SK-N-SH (cell line): ENCODE measurements at regions not wholly inside any gene's neighbourhood (a gene's known extent, or its start where the extent isn't known, plus 50 kb on each side); places are given as distances from the start of the nearest gene placed in this dataset.

Experiments used
- CTCF ChIA-PET: fragments of 300-600, 350-600 bp; formaldehyde crosslinking; extraction: SDS; loops from one replicate; lab custom pipeline; 2021; lab: Yijun Ruan, JAX
- POLR2A ChIA-PET: fragments of 350-600 bp; sonication (Branson Sonifier 250); formaldehyde crosslinking; extraction: SDS; loops from one replicate; lab custom pipeline; 2020; ENCODE audit warnings: antibody characterized with exemption, inconsistent platforms; lab: Yijun Ruan, JAX
- DNase-seq: peaks from one replicate; pipeline ENCODE4 v3.0.0; 2012
- H2AFZ ChIP-seq: fragments of 200-600 bp; sonication (generic); 2 replicates; pipeline ENCODE4 v1.8.1; 2016; ENCODE audit warnings: antibody characterized with exemption, mild to moderate bottlenecking, low read depth
- H3F3A ChIP-seq: fragments of 200-600 bp; sonication (generic); replicated peaks from 2 replicates; pipeline ENCODE3; 2016; ENCODE audit warnings: antibody characterized with exemption, mild to moderate bottlenecking; ENCODE audit not compliant: insufficient read depth
- H3K27ac ChIP-seq, 2 experiments: fragments of 200-500 bp in 1 of 2; fragments of 200-600 bp in 1 of 2; sonication (Bioruptor generic) in 1 of 2; sonication (generic), shearing (Covaris generic) in 1 of 2; 2 replicates each; pipeline versions ENCODE4 v1.5.1 to v1.6.1; 2014 to 2016; ENCODE audit warnings: low read depth in 2 of 2, inconsistent platforms in 1 of 2, low read length in 1 of 2, mild to moderate bottlenecking in 1 of 2, mixed read lengths in 1 of 2
- H3K27me3 ChIP-seq: fragments of 200-600 bp; sonication (generic), shearing (Covaris generic); 2 replicates; pipeline ENCODE4 v1.6.1; 2016; ENCODE audit warnings: mixed run types; ENCODE audit not compliant: insufficient read depth
- H3K36me3 ChIP-seq, 2 experiments: fragments of 200-500 bp in 1 of 2; fragments of 200-600 bp in 1 of 2; sonication (Bioruptor generic) in 1 of 2; sonication (generic) in 1 of 2; replicated peaks in 1 of 2; 2 replicates each; pipeline versions ENCODE3 to v1.5.1; 2014 to 2016; ENCODE audit warnings: low read length in 1 of 2, mild to moderate bottlenecking in 1 of 2; ENCODE audit not compliant: insufficient read depth in 2 of 2, control insufficient read depth in 1 of 2
- H3K4me1 ChIP-seq, 2 experiments: fragments of 200-500 bp in 1 of 2; fragments of 200-600 bp in 1 of 2; sonication (Bioruptor generic) in 1 of 2; sonication (generic), shearing (Covaris generic) in 1 of 2; 2 replicates each; pipeline versions ENCODE4 v1.5.1 to v1.6.1; 2014 to 2016; ENCODE audit warnings: low read depth in 1 of 2, low read length in 1 of 2, mixed run types in 1 of 2; ENCODE audit not compliant: insufficient read depth in 2 of 2, control insufficient read depth in 1 of 2
- H3K4me2 ChIP-seq: fragments of 200-600 bp; sonication (generic), shearing (Covaris generic); 2 replicates; pipeline ENCODE4 v1.6.1; 2017; ENCODE audit warnings: mixed run types
- H3K4me3 ChIP-seq, 2 experiments: fragments of 200-500 bp in 1 of 2; fragments of 200-600 bp in 1 of 2; sonication (Bioruptor generic) in 1 of 2; sonication (generic), shearing (Covaris generic) in 1 of 2; 2 replicates each; pipeline versions ENCODE4 v1.5.1 to v1.8.1; 2014 to 2016; ENCODE audit warnings: low read depth in 2 of 2, inconsistent platforms in 1 of 2, low read length in 1 of 2, mild to moderate bottlenecking in 1 of 2, mixed read lengths in 1 of 2, moderate library complexity in 1 of 2
- H3K79me2 ChIP-seq: fragments of 200-600 bp; sonication (generic); 2 replicates; pipeline ENCODE4 v1.8.1; 2017; ENCODE audit warnings: mild to moderate bottlenecking; ENCODE audit not compliant: insufficient read depth
- H3K9ac ChIP-seq: fragments of 200-600 bp; sonication (generic); 2 replicates; pipeline ENCODE4 v1.6.1; 2017; ENCODE audit warnings: mixed run types
- H3K9me2 ChIP-seq: fragments of 200-600 bp; sonication (generic); 2 replicates; pipeline ENCODE4 v1.6.1; 2017; ENCODE audit warnings: mixed run types
- H3K9me3 ChIP-seq: fragments of 200-600 bp; sonication (generic); 2 replicates; pipeline ENCODE4 v1.6.1; 2017; ENCODE audit warnings: mixed run types, mild to moderate bottlenecking, moderate library complexity
- H4K20me1 ChIP-seq: fragments of 200-600 bp; sonication (generic); 2 replicates; pipeline ENCODE4 v1.6.1; 2017; ENCODE audit warnings: mild to moderate bottlenecking, mixed run types; ENCODE audit not compliant: insufficient read depth
- CHD2 ChIP-seq: fragments of 150-350 bp; IDR thresholded peaks from 2 replicates; pipeline ENCODE4 v1.6.1; 2018; ENCODE audit warnings: low read length; ENCODE audit not compliant: partially characterized antibody
- CTCF ChIP-seq: fragments of 200-600 bp; sonication (generic); IDR thresholded peaks from 2 replicates; pipeline ENCODE4 v1.6.1; 2017; ENCODE audit warnings: antibody characterized with exemption, mild to moderate bottlenecking, moderate library complexity
- FOSL2 ChIP-seq: IDR thresholded peaks from 2 replicates; pipeline ENCODE4 v1.4.0; 2012; ENCODE audit warnings: low read depth, mild to moderate bottlenecking, moderate library complexity, borderline replicate concordance
- FOXM1 ChIP-seq: IDR thresholded peaks from 2 replicates; pipeline ENCODE4 v1.4.0; 2012; ENCODE audit warnings: low read depth, mild to moderate bottlenecking
- GATA2 ChIP-seq: sonication (generic); formaldehyde crosslinking; IDR thresholded peaks from 2 replicates; pipeline ENCODE4 v1.5.0; 2020; ENCODE audit warnings: mild to moderate bottlenecking, missing genetic modification reagents
- IRF3 ChIP-seq: fragments of 150-350 bp; IDR thresholded peaks from 2 replicates; pipeline ENCODE4 v1.6.1; 2016; ENCODE audit warnings: mild to moderate bottlenecking, low read depth, low read length
- NRF1 ChIP-seq: IDR thresholded peaks from 2 replicates; pipeline ENCODE4 v1.6.1; 2012; ENCODE audit warnings: low read depth, mild to moderate bottlenecking, low read length
- POLR2AphosphoS5 ChIP-seq: IDR thresholded peaks from 2 replicates; pipeline ENCODE4 v1.6.1; 2012; ENCODE audit warnings: low read depth, low read length
- RAD21 ChIP-seq: IDR thresholded peaks from 2 replicates; pipeline ENCODE4 v1.6.1; 2012; ENCODE audit warnings: mild to moderate bottlenecking, low read length
- REST ChIP-seq: IDR thresholded peaks from 2 replicates; pipeline ENCODE4 v1.6.1; 2012; ENCODE audit warnings: mild to moderate bottlenecking, low read depth, low read length, moderate library complexity
- RFX5 ChIP-seq: IDR thresholded peaks from 2 replicates; pipeline ENCODE4 v1.6.1; 2012; ENCODE audit warnings: mild to moderate bottlenecking, improper control_type of control experiment, low read length
- TAF1 ChIP-seq: IDR thresholded peaks from 2 replicates; pipeline ENCODE4 v1.6.1; 2012; ENCODE audit warnings: low read depth, mild to moderate bottlenecking, low read length, moderate library complexity, borderline replicate concordance
- YY1 ChIP-seq: IDR thresholded peaks from 2 replicates; pipeline ENCODE4 v1.4.0; 2012; ENCODE audit warnings: low read depth, mild to moderate bottlenecking
- WGBS: methylation state at CpG from one replicate; pipeline ENCODE4 v1.1.6; 2017; ENCODE audit warnings: low lambda C conversion rate; 5-methylcytosine and 5-hydroxymethylcytosine counted together
- TF ChIP-seq, protein P1 (sequence below): IDR thresholded peaks from 2 replicates; pipeline ENCODE4 v1.4.0; 2012; ENCODE audit warnings: low read depth, borderline replicate concordance
- TF ChIP-seq, protein P2 (sequence below): fragments of 150-350 bp; IDR thresholded peaks from 2 replicates; pipeline ENCODE4 v1.6.1; 2017; ENCODE audit warnings: antibody characterized with exemption, low read length, low read depth, borderline replicate concordance
- TF ChIP-seq, protein P3 (sequence below): IDR thresholded peaks from 2 replicates; pipeline ENCODE4 v1.4.0; 2012; ENCODE audit warnings: low read depth

DNA sequence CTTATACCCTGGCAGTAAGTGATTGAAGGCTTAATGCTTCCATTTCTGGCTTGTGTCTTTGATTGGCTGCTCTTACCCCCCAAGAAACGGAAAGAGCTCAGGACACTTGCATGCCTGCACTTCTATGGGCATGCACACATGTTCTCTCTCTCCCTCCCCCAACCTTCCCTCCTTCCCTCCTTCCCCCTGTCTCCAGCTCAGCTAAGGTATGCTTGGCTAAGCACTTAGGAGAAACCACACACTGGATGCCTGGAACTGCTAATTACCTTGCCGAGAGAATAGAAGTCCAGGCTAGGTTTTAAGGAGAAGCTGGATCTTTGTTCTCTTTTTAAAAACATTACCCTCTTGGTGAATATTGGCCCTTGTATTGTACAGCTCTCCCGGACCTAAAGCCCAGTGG, 1072.8 kb upstream of the TMEM132C start:
- POLR2A ChIA-PET = no interaction called here
- CTCF ChIA-PET = no interaction called here
- no peak overlapping the region for H3K4me2 ChIP-seq
- H3K9ac ChIP-seq = no peak overlapping the region
- H3K36me3 ChIP-seq = no peaks in the 10 kb centered on the region
- H3K27ac ChIP-seq = no peak overlapping the region
- no peaks in the 10 kb centered on the region for H3K27me3 ChIP-seq
- WGBS = 24% methylated on average over 3 of the region's 3 CpGs
- TF ChIP-seq, protein P1, sequence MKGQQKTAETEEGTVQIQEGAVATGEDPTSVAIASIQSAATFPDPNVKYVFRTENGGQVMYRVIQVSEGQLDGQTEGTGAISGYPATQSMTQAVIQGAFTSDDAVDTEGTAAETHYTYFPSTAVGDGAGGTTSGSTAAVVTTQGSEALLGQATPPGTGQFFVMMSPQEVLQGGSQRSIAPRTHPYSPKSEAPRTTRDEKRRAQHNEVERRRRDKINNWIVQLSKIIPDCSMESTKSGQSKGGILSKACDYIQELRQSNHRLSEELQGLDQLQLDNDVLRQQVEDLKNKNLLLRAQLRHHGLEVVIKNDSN = no peak
- TF ChIP-seq CHD2 (no peak), IRF3 (no peak), YY1 (no peak), RFX5 (no peak), NRF1 (no peak)
- DNase-seq = no peak
- H3F3A ChIP-seq = no peaks in the 10 kb centered on the region
- H3K4me1 ChIP-seq = no peaks in the 10 kb centered on the region
- H3K79me2 ChIP-seq = no peaks in the 10 kb centered on the region
- H2AFZ ChIP-seq = no peak overlapping the region
- no peaks in the 10 kb centered on the region for H3K9me3 ChIP-seq
- no peak overlapping the region for H3K4me3 ChIP-seq
- no peaks in the 10 kb centered on the region for H3K9me2 ChIP-seq
- H4K20me1 ChIP-seq = no peaks in the 10 kb centered on the region

- POLR2A ChIA-PET = no interaction called here
- 7% methylated on average over 3 of the region's 3 CpGs for WGBS
Observed at GRCh38 chr12:127205781-127206555, 1061.0 kb upstream of the TMEM132C start.

More at GRCh38 chr12:127205781-127206555, 1061.0 kb upstream of the TMEM132C start:
- Histone ChIP-seq H3K9ac (no peak overlapping the region), H3K27me3 (no peaks in the 10 kb centered on the region), H4K20me1 (no peaks in the 10 kb centered on the region), H3K4me2 (no peak overlapping the region), H3K79me2 (no peaks in the 10 kb centered on the region), H3K27ac (no peak overlapping the region), H3K36me3 (no peaks in the 10 kb centered on the region), H3K4me3 (no peak overlapping the region), H3K4me1 (peaks cover 0 to under 1% of the 10 kb centered on the region in 2 experiments; a peak in 1 of 4 replicates), H3K9me3 (no peaks in the 10 kb centered on the region), H3K9me2 (no peaks in the 10 kb centered on the region), H3F3A (no peaks in the 10 kb centered on the region), H2AFZ (no peak overlapping the region)
- TF ChIP-seq, protein P2, sequence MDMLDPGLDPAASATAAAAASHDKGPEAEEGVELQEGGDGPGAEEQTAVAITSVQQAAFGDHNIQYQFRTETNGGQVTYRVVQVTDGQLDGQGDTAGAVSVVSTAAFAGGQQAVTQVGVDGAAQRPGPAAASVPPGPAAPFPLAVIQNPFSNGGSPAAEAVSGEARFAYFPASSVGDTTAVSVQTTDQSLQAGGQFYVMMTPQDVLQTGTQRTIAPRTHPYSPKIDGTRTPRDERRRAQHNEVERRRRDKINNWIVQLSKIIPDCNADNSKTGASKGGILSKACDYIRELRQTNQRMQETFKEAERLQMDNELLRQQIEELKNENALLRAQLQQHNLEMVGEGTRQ = no peak
- TF ChIP-seq POLR2AphosphoS5 = no peak
- no peak for TF ChIP-seq TAF1
- no peak for TF ChIP-seq FOSL2
- TF ChIP-seq FOXM1 = no peak
- TF ChIP-seq CHD2 = no peak
- TF ChIP-seq REST = no peak
- TF ChIP-seq, protein P3, sequence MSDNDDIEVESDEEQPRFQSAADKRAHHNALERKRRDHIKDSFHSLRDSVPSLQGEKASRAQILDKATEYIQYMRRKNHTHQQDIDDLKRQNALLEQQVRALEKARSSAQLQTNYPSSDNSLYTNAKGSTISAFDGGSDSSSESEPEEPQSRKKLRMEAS = no peak
- TF ChIP-seq GATA2 (CRISPR knock-in tag) = no peak
- TF ChIP-seq IRF3 = no peak
- TF ChIP-seq RAD21 = no peak
- TF ChIP-seq CTCF = no peak
- CTCF ChIA-PET = no interaction called here
- DNase-seq = no peak
